PC-3 (cell line): ENCODE measurements at regions not wholly inside any gene's neighbourhood (a gene's known extent, or its start where the extent isn't known, plus 50 kb on each side); places are given as distances from the start of the nearest gene placed in this dataset.

Experiments
- CTCF ChIP-seq: fragments of 300-600 bp; sonication (generic); conservative IDR thresholded peaks from 2 replicates; pipeline ENCODE4 v1.5.1; 2017; ENCODE audit warnings: antibody characterized with exemption, low read depth, mild to moderate bottlenecking, low read length
- EZH2 ChIP-seq: fragments of 300-600 bp; sonication (generic); IDR thresholded peaks from one replicate; pipeline ENCODE4 v1.6.1; 2017; ENCODE audit warnings: antibody characterized with exemption, mild to moderate bottlenecking, low read length; ENCODE audit not compliant: unreplicated experiment

- no peak for TF ChIP-seq CTCF
- no peak for TF ChIP-seq EZH2
Measured at GRCh38 chr20:22740829-22741228, 156.5 kb upstream of the FOXA2 start.
